Fibroblast of lung (primary cell): ENCODE measurements at regions not wholly inside any gene's neighbourhood (a gene's known extent, or its start where the extent isn't known, plus 50 kb on each side); places are given as distances from the start of the nearest gene placed in this dataset.

Experiments used
- DNase-seq, 2 donors: peaks; one replicate each; pipeline versions ENCODE4 v3.0.0 to v3.0.0-alpha.2; 2010; ENCODE audit warnings: low read depth in 2 of 2
- H2AFZ ChIP-seq: 2 replicates; pipeline ENCODE4 v1.5.1; 2012; ENCODE audit warnings: low read length, control low read depth, inconsistent platforms
- H3K27ac ChIP-seq: 2 replicates; pipeline ENCODE4 v1.5.1; 2011; ENCODE audit warnings: low read length, control low read depth; ENCODE audit not compliant: insufficient read depth
- H3K27me3 ChIP-seq: 2 replicates; pipeline ENCODE4 v1.5.1; 2011; ENCODE audit warnings: mild to moderate bottlenecking, low read length; ENCODE audit not compliant: control insufficient read depth, insufficient read depth
- H3K36me3 ChIP-seq: 2 replicates; pipeline ENCODE4 v1.5.1; 2011; ENCODE audit warnings: low read length; ENCODE audit not compliant: control insufficient read depth, insufficient read depth
- H3K4me1 ChIP-seq: 2 replicates; pipeline ENCODE4 v1.5.1; 2011; ENCODE audit warnings: low read length; ENCODE audit not compliant: control insufficient read depth, insufficient read depth; ENCODE audit errors: extremely low read depth
- H3K4me2 ChIP-seq: 2 replicates; pipeline ENCODE4 v1.5.1; 2011; ENCODE audit warnings: low read length, control low read depth; ENCODE audit not compliant: insufficient read depth; ENCODE audit errors: extremely low read depth
- H3K4me3 ChIP-seq, 4 experiments: fragments of 200-600 bp in 1 of 4; sonication (generic) in 1 of 4; replicated peaks in 1 of 4; 2 replicates each; pipeline ENCODE4 v1.5.1; 2011 to 2016; ENCODE audit warnings: low read length in 4 of 4, low read depth in 3 of 4, mild to moderate bottlenecking in 3 of 4, control low read depth in 2 of 4, inconsistent platforms in 1 of 4, mixed read lengths in 1 of 4; ENCODE audit not compliant: insufficient read depth in 1 of 4; ENCODE audit errors: control extremely low read depth in 1 of 4
- H3K79me2 ChIP-seq: 2 replicates; pipeline ENCODE4 v1.5.1; 2012; ENCODE audit warnings: mild to moderate bottlenecking, low read length, inconsistent platforms; ENCODE audit not compliant: control insufficient read depth, insufficient read depth
- H3K9ac ChIP-seq: 2 replicates; pipeline ENCODE4 v1.5.1; 2011; ENCODE audit warnings: mild to moderate bottlenecking, low read length, control low read depth; ENCODE audit not compliant: insufficient read depth
- H3K9me3 ChIP-seq: 2 replicates; pipeline ENCODE4 v1.5.1; 2012; ENCODE audit warnings: low read depth, low read length; ENCODE audit not compliant: control insufficient read depth, insufficient read depth
- H4K20me1 ChIP-seq: 2 replicates; pipeline ENCODE4 v1.5.1; 2011; ENCODE audit warnings: low read length; ENCODE audit not compliant: control insufficient read depth, insufficient read depth; ENCODE audit errors: extremely low read depth
- EZH2 ChIP-seq: IDR thresholded peaks from 2 replicates; pipeline ENCODE4 v1.5.1; 2012; ENCODE audit warnings: low read length, control low read depth, mild to moderate bottlenecking; ENCODE audit errors: missing control alignments
- TF ChIP-seq, protein P1 (sequence below), 2 donors: IDR thresholded peaks in 1 of 2; conservative IDR thresholded peaks in 1 of 2; 1 replicate in 1 of 2; 2 replicates in 1 of 2; pipeline ENCODE4 v1.5.1; 2011 to 2012; ENCODE audit warnings: low read length in 2 of 2, control low read depth in 1 of 2, inconsistent platforms in 1 of 2, low read depth in 1 of 2, mild to moderate bottlenecking in 1 of 2

DNA sequence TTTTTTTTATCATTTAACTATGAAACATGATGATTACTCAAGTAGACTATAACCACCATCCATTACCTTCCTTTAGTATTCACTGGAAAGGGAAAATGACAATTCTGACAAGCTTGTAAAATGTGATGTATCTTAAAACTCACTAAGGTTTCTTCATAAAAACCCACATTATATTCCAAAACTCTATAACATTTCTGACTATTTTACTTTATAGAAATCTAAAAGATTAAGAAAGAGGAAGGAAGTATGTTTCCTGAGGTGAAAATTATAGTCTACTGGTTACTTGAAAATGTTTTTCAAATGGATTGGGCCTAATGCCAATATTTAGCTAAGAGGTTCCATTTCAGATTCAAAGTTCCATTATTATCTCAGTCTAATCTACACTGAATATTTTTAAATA, 1982.2 kb upstream of the C9orf72 start:
- Histone ChIP-seq H3K27me3 (no peaks in the 10 kb centered on the region), H2AFZ (no peak overlapping the region), H3K27ac (no peak overlapping the region), H3K4me3 (no peak overlapping the region), H3K4me1 (no peaks in the 10 kb centered on the region), H4K20me1 (no peaks in the 10 kb centered on the region), H3K4me2 (no peak overlapping the region), H3K9me3 (no peaks in the 10 kb centered on the region), H3K9ac (no peak overlapping the region), H3K79me2 (no peaks in the 10 kb centered on the region), H3K36me3 (no peaks in the 10 kb centered on the region)
- TF ChIP-seq, protein P1, sequence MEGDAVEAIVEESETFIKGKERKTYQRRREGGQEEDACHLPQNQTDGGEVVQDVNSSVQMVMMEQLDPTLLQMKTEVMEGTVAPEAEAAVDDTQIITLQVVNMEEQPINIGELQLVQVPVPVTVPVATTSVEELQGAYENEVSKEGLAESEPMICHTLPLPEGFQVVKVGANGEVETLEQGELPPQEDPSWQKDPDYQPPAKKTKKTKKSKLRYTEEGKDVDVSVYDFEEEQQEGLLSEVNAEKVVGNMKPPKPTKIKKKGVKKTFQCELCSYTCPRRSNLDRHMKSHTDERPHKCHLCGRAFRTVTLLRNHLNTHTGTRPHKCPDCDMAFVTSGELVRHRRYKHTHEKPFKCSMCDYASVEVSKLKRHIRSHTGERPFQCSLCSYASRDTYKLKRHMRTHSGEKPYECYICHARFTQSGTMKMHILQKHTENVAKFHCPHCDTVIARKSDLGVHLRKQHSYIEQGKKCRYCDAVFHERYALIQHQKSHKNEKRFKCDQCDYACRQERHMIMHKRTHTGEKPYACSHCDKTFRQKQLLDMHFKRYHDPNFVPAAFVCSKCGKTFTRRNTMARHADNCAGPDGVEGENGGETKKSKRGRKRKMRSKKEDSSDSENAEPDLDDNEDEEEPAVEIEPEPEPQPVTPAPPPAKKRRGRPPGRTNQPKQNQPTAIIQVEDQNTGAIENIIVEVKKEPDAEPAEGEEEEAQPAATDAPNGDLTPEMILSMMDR (conservative IDR thresholded peaks at IDR 0.05 in 1 of 2, IDR thresholded peaks at IDR 0.05 in 1 of 2; ENCODE audit: low read depth in 1 of 2, low read length in 2 of 2) = no peak
- no peak for TF ChIP-seq EZH2
- no peak for DNase-seq

DNA sequence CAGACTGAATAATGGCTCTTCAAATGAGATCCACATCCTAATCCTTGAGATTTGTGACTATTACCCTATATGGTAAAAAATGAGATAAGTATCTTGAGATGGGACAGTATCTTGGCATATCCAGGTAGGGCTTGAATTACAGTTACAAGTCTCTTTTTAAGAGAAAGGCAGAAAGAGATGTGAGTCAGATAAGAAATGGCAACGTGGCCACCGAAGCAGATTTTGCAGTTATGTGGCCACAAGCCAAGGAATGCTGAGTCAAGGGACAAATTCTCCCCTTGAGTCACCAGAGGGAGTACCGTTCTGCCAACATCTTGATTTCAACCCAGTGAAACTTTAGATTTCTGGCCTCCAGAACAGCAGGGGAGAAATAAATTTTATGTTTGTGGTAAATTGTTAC, 1983.0 kb upstream of the C9orf72 start:
- no peak overlapping the region for H3K4me2 ChIP-seq
- no peaks in the 10 kb centered on the region for H3K4me1 ChIP-seq
- no peak overlapping the region for H3K27ac ChIP-seq
- no peaks in the 10 kb centered on the region for H3K9me3 ChIP-seq
- DNase-seq = peak; percentile 64 to 83
- H3K27me3 ChIP-seq = no peaks in the 10 kb centered on the region
- TF ChIP-seq EZH2 = no peak
- TF ChIP-seq, protein P1 (conservative IDR thresholded peaks at IDR 0.05 in 1 of 2, IDR thresholded peaks at IDR 0.05 in 1 of 2; ENCODE audit: low read depth in 1 of 2, low read length in 2 of 2) = no peak
- no peaks in the 10 kb centered on the region for H3K36me3 ChIP-seq
- no peaks in the 10 kb centered on the region for H3K79me2 ChIP-seq
- H3K9ac ChIP-seq = no peak overlapping the region
- no peaks in the 10 kb centered on the region for H4K20me1 ChIP-seq
- H3K4me3 ChIP-seq = no peak overlapping the region
- no peak overlapping the region for H2AFZ ChIP-seq

DNA sequence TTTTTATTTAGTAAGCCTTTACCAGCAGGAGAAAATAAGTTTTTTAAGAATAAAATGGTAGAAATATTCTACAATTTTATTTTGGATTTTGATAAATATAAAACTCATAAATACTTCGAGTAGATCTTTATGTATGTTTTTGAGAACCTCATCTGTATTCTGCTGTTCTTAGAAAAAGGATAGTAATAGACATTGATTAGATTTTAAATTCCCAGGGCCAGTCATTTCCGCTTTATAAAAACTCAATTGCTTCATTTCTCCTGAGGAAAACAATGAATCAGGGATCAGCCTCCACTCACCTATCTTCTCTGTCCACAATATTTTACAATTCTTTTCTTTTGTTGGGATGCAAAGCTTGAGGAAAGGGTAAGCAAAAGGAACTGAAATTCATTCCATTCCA, 1983.5 kb upstream of the C9orf72 start:
- H3K9me3 ChIP-seq = no peaks in the 10 kb centered on the region
- no peak overlapping the region for H2AFZ ChIP-seq
- no peak overlapping the region for H3K4me2 ChIP-seq
- no peak for TF ChIP-seq EZH2
- TF ChIP-seq, protein P1 (conservative IDR thresholded peaks at IDR 0.05 in 1 of 2, IDR thresholded peaks at IDR 0.05 in 1 of 2; ENCODE audit: low read depth in 1 of 2, low read length in 2 of 2) = no peak
- no peaks in the 10 kb centered on the region for H3K36me3 ChIP-seq
- no peak overlapping the region for H3K27ac ChIP-seq
- no peaks in the 10 kb centered on the region for H3K27me3 ChIP-seq
- H3K79me2 ChIP-seq = no peaks in the 10 kb centered on the region
- no peak overlapping the region for H3K9ac ChIP-seq
- H3K4me1 ChIP-seq = no peaks in the 10 kb centered on the region
- H4K20me1 ChIP-seq = no peaks in the 10 kb centered on the region
- DNase-seq = no peak
- no peak overlapping the region for H3K4me3 ChIP-seq
